Heart left ventricle (tissue), 13 donors: ENCODE measurements at regions not wholly inside any gene's neighbourhood (a gene's known extent, or its start where the extent isn't known, plus 50 kb on each side); places are given as distances from the start of the nearest gene placed in this dataset.

Source experiments
- POLR2A ChIP-seq, 2 donors: fragments of 450-650 bp; IDR thresholded peaks; one replicate each; pipeline ENCODE4 v1.6.1; 2017; ENCODE audit warnings: antibody characterized with exemption in 2 of 2, mild to moderate bottlenecking in 2 of 2, moderate library complexity in 2 of 2
- TF ChIP-seq, protein P1 (sequence below), 12 donors: fragments of 200-600 bp; sonication (generic) in 4 of 12; IDR thresholded peaks; one replicate each; pipeline versions ENCODE4 v1.5.0 to v1.8.0; 2018 to 2022; ENCODE audit warnings: antibody characterized with exemption in 12 of 12, mild to moderate bottlenecking in 5 of 12
- donor health status: ischemic (EF 13 %, LVEDD 7.1; RV severe dilation, severe dysfunction).
- donor health status: DM: no; HTN: yes; CAD: no.
- donor health status: DM: no; HTN: no; CAD: no.
- donor health status: ischemic (EF 25% LVEDD 6.9; RV normal size, moderate dysfunction).
- donor health status: ischemic (EF 25% LVEDD 5.7; RV mildly dilated, moderate dysfunction).
- donor health status: ischemic (EF 35%, LVEDD 5.7; RV mildly dilated, moderate dysfunction).
- donor health status: nonischemic (EF 11% LVEDD 7.7; RV severe dilation, severe dysfunction).
- donor health status: DM: yes; HTN: yes; CAD: no.
- donor health status: PGD.
- donor health status: ischemic (EF 29% LVEDD 5.4; RV normal size, mild dysfunction).
- donor health status: nonischemic (EF 23%, LVEDD 6.1; RV moderate dilation, normal function).

DNA sequence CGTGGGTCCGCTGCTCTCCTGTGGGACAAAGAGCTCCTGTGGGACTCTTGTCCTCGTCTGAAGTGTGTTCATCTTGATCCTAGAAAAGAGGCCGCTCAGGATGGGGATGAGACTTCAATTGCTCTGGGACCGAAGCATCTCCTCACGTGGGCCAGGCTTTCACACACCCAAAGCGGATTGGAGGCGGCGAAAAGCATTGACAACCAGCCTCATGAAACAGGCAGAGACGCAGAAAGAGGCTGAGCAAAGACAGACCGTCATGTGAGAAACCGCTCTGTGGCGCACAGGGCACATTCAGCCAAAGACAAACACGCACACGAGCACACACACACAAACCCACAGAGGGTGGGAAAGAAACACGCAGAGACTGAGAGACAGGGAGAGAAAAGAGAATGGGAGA is 479.5 kb downstream of the SPATA31A7 start:
- TF ChIP-seq, protein P1, sequence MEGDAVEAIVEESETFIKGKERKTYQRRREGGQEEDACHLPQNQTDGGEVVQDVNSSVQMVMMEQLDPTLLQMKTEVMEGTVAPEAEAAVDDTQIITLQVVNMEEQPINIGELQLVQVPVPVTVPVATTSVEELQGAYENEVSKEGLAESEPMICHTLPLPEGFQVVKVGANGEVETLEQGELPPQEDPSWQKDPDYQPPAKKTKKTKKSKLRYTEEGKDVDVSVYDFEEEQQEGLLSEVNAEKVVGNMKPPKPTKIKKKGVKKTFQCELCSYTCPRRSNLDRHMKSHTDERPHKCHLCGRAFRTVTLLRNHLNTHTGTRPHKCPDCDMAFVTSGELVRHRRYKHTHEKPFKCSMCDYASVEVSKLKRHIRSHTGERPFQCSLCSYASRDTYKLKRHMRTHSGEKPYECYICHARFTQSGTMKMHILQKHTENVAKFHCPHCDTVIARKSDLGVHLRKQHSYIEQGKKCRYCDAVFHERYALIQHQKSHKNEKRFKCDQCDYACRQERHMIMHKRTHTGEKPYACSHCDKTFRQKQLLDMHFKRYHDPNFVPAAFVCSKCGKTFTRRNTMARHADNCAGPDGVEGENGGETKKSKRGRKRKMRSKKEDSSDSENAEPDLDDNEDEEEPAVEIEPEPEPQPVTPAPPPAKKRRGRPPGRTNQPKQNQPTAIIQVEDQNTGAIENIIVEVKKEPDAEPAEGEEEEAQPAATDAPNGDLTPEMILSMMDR (IDR thresholded peaks at IDR 0.05), result no peak
- TF ChIP-seq POLR2A (IDR thresholded peaks at IDR 0.05), result no peak
